Stimulated activated CD8-positive, alpha-beta memory T cell treated with anti-CD3 and anti-CD28 coated beads, Interleukin-7, amount 100 ng/mL, for 1 hour (primary cell): ENCODE measurements at regions not wholly inside any gene's neighbourhood (a gene's known extent, or its start where the extent isn't known, plus 50 kb on each side); places are given as distances from the start of the nearest gene placed in this dataset.

Experiments
- DNase-seq, 2 donors: peaks; one replicate each; pipeline ENCODE4 v3.0.0-alpha.2; 2020; ENCODE audit warnings: low read depth in 2 of 2

DNA sequence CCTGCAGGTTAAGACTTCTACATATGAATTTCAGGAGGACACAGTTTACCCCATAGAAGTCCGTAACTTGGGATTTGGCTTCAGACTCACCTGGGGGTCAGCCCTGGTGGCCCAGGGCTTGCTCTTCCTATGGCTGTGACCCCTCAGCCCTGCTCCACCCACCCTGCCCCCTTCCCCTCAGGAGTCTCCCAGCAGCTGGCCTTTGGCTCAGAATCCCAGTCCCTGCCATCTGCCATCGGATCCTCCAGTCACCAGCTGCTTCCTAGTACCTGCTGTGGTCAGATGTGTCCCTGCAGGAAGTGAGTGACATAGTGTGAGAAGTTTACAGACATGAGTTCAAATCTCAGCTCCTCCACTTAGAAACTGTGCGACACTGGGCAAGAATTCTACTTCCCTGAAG, 332.6 kb downstream of the NPHP4 start:
- no peak for DNase-seq

DNA sequence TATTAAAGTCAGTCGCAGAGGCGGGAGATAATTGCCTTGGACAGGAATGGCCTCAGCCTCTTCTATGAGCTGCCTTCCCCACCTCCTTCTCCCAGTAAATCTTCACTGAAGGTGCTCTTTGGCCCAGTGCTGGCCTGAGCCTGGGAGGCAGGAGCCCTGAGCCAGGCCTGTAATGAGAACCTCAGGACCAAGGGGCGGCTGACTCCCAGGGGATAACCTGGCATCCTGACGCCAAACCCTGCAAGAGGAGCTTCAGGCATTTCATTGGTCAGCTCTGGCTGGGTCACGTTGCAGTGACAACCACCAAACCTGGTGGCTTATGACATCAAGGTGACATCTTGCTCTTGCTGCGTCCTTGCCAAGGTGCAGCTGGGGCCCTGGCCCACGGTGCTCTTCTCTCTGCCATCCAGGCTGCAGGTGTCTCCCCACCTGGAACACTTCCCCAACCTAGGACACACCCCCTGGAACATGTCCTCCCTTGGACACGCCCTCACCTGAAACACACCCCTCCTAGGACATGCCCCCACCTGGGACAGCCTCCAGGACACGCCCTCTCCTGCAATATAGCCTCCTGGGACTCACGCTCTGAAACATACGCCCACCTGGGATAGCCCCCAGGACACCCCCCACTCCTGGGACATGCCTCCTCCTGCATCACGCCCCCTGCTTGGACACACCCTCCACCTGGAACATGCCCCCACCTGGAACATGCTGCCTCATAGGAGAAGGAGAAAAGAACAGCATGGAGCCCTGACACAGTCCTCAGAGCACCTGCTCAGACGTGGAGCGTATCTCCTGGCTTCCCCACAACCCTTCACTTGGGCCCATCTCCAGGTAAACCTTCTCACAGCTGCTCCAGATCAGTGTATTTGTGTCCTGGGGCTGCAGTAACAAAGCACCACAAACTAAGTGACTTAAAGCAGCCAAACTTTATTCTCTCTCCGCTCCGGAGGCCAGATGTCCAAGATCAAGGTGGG, 333.6 kb downstream of the NPHP4 start:
- no peak for DNase-seq

DNA sequence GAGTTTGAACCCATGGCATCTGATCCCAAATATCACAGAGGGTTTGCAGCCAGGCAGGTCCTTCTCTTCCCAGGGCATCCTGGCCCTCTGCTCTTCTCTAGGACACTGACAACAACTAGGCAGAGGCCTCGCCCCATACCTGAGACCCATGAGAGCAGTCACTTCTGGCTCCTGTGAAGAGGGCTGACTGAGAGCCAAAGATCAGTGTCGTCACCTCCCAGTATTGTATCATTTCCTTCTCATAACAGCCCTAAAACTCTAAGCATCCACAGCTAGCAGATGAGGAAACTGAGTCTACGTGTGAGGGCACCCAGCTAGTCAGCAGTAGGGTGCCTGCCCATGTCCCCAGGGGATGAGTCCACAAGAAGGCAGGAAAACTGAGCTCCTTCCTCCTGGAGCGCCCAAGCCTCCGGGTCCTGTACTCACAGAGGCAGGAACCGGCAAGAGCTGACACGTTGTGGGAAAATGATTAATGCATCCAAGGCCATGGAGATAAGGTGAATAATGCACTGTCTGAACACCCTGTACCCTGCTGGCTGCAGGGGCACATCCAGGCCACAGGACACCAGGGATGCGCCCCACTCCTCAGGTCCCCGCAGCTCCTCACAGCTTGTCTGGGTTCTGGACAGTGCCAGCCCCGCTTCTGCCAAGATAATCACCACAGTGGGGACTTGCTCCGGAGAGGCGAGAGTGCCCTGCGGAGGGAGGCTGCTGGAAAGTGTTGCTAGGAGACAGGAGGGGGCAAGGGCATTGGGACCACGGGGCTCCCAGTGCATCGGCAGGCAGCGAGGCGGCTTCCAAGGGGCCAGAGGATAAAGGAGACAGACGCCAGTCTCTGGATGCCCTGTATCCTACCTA, 340.0 kb downstream of the NPHP4 start:
- no peak for DNase-seq

DNA sequence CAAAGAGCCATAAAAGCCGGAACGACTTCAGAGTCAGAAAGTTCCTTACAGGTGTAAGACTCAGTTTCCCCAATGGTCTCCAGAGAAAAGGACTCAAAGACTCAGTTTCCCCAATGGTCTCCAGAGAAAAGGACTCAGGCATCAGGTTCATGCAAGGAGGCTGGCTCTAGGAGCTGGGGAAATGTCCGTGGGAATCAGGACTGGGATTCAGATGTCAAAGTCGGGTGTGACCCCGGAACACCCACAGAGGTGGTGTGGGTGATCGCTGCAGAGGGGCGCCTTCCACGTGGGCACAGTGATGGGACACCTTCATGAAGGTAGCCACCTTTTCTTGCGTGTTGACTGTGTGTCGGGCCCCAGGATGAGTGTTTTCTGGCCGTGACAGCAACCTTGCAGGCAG, 340.8 kb downstream of the NPHP4 start:
- DNase-seq = no peak

DNA sequence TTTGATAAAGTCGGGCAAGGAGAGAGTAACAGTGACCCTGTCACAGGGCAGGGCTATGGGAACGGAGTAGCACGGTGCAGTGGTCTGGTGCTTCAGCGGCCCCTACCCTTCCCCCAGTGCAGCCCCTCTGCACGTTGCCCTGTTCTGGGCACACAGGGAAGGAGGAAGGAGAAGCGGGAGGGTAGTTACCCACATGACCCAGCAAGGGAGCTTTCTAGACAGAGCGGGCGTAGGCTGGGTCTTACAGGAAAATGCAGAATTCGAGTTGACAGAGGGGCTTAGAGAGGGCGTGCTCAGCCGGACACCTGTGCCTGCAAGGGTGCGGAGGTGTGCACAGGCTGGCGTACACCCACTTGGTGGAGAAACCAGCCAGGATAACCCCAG, 341.2 kb downstream of the NPHP4 start:
- no peak for DNase-seq

DNA sequence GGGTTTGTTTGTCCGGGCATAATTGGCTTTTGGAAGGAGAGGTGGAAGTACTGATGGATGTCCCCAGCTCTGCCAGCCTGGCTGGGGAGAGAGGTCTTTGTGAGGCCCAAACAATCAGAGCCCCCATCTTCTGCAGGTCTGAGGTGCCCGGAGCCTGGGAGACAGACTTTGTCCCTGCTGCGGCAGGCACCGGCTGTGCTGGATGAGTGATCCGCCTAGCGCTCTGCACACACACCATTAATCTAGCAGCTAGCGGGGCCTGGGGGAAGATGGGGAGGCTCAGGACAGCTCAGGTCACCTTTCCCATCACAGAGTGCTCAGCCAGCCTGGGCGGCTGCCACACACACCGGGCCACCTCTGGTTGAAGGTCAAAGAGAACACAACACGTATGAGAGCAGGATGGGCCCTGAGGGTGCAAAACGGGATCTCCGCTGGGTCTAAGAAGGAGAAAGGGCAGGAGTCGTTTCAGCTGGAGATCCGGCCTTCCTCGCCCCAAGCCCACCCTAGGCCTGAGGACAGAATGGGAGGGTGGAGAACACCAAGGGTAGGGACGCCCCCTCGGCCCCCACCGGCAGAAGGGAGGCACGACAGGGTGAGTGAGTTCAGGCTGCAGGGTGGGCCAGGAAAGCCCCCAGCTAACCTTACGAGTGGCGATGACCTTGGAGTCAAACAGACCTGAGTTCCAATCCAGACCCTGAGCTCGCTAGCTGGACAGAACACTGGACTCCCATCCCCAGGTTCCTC, 341.8 kb downstream of the NPHP4 start:
- no peak for DNase-seq

DNA sequence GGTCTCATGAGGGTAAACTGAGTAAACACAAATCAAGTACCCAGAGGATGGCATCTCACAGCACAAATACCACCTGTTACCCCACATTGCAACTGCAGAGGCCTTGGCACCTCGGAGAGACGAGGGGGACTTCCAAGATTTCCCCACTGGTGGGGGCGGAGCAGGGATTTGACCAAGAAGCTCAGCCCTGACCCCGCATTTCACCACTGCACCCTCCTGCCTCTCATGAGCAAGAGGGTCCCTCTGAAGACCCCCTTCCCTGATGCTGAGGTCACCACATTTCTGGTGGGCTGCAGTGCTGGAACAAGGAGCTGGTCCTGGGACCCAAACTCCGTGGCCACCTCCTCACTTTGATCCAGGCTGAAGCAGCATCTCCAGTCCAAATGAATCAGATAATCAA, 342.4 kb downstream of the NPHP4 start:
- no peak for DNase-seq

DNA sequence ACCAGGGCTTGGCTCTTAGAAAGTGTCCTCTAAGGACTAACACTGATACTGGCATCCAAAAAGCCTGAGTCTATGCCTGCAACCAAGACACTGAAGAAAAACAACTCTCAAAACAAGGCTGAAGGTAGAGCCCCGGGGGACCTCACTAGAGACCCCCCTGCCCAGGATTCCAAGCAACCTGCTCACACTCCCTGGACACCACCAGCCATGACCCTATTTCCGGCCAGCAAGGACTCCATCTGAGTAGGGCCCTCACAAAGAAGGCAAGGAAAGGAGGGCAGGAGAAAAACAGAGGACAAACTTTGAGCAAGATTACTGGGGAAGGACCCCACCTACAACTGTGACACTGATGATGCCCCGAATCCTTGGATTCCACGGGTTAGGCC, 343.1 kb downstream of the NPHP4 start:
- DNase-seq = no peak

DNA sequence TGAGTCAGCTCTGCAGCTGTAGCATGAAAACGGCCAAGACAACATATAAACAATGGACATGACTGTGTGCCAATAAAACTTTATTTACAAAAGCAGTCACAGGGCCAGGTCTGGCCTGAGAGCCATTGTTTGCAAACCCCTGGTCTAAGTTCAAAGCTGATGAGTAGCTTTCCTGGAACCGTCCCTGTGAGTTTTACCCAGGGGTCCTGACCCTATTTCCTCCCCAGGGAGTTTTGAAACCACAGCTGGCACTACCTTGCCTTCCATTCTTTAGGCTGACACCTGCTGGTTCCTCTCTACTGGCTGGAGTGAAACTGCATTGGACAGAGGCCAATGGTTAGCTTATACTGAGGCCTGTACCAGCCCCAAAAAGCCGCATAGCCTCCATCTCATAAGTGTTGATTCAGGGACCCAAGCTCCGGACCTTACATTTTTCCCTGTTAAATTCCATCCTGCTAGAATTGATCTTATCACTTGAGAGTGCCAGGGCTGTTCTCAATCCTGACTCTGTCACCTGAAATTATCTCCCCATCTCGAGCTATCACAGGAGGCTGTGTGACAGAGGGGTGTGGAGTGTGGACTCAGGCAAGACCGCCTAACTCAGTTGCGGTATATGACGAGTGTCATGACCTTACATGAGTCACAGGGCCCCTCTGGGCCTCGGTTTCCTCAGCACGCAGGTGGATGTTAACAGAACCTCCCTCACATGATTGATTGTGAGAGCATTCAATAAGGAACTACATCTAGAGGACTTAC, 343.6 kb downstream of the NPHP4 start:
- DNase-seq = no peak

DNA sequence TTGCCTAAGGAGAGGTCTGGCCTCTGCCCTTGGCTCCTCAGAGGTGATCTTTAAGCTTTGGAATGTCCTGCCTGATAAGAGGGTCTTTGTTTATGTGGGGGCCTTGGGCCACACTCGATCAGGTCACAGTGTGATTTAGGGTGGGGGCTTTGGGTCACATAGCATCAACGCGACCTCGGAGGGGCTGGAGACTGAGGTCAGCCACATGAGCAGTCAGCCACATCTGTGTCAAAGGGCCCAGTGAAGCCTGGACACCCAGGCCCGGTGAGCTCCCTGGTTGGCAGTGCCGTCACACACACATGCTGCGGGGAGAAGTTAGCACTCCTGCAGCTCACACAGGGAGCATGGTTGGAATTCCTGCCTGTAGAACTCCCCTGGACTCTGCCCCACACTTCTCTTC, 345.0 kb downstream of the NPHP4 start:
- no peak for DNase-seq

DNA sequence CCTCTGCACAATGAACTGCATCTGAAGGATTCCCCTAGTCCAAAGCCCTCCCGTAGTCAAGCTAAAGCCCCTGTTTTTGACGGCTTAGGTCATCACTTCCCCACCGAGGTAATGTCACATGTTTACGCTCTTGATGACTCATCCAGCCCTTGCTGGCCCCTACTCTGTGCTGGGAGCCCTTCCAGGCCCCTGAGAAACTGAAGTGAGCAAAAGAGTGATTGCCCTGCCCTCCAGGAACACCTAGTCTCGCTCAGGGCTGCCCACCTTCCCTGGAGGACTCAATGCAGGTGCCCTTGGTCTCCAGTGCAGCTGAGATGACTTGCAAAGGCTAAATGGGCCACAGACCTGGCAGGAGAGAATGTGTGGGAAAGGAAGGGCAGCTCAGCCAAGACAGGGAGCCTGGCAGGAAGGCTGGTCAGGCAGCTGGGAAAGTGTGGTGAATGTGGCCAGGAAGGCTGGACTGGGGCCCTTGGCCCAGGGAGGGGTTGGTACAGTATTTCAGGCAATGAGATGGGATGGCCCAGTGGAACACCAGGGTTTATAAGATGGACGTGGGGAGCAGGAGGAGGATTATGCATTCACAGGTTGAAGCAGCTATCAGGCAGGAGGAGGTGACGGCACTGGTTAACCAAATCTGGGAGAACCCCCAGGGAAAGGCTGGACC, 345.6 kb downstream of the NPHP4 start:
- no peak for DNase-seq

DNA sequence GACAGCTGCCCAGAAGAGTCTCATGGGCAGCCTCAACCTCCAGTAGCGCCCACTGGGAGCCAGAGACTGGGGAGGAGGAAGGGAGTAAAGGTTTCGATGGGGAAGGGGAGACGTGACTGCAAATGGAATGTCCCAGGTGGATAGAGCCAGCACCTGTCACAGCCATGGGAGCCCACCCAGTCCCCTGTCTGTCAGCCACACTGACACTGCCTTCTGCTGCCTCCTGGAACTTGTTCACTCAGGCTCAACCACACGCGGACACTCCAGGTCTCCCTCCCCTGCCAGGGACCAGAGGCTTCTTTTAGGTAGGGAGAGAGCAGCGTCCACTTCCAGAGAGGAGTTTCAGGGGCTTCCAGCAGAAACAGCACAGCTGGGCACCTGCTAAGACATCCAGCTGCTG, 346.3 kb downstream of the NPHP4 start:
- DNase-seq = no peak

DNA sequence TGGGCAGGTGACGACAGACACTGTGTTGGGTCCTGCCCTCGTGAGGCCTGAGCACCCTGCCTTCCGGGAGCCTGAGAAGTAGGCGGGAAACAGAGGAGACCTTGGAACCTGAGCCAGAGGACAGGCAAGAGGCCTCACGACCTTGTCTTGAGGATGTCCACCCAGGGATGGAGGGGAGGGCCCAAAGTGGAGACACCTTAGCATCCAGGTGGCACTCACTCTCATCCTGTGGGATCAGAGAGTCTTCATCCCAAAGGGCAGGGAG, 347.2 kb downstream of the NPHP4 start:
- no peak for DNase-seq

DNA sequence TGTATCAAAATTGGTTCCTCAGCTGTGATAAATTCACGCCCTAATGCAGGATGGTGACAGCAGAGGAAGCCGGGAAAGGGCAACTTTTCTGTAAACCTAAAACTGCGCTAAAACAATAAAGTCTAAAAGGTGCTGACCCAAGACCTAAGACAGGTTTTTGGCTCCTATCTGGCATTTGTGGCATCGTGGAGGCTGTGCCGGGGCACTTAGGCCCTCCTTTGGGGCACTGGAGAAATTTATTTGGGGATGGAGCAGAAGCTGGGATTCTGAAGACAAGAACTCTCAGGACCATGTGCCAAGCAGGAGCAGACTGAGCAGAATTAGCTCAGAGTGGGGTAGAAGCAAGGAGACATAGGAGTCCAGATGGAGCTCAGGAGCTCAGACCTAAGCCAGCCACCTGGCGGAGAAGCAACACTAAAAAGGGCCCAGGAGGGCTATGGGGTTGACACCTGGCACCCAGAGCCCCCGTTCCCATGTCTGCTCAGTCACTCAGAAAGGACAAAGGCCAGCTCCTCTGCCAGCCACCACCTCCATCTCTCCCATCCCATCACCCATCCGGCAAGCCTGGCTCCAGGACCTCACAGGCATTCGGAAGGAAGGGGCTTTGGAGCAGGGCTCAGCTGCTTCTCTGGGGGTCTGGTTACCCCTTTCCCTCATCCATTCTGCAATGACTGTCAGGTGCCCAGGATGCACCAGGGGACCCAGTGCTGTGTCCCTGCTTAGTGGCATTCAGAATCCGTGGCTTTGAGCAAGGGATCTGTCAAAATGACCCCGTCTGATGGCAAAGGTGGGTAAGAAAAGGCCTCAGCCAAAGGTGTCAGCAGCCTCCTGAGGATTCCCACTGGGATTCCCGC, 347.7 kb downstream of the NPHP4 start:
- DNase-seq = no peak

DNA sequence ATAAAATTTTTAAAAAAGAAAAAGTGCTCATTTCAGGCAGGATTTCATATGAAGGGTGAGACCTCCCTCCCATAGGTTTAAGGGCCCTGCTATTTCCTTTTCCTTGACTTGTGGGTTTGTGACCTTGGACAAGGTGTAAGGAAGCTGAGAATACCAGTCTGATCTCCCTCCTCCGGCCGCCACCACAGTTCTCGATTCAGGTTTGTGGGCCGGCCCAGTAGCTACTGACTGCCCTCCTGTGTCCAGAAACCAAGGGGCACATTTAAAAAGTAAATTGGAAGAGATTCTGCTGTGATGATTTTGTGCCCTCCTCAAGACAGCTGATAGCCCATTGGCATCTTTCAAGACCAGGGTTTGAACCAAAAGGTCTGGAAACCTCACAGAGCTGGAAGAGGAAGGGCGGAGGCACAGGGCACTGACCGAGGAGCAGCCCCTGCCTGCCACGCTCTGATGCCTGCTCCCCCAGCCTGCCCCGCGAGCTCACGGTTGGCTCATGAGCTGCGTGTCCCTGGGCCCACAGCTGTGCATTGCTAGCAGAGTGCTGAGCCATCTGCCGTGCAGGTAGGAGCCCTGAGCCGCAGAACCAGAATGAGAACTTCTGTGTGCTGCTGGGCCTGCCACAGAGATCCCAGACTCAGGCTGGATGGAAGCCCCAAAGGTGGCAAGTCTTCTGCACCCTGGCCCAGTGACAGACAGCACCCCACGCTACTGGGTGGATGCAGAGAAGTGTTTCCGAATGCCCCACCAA, 348.7 kb downstream of the NPHP4 start:
- no peak for DNase-seq

DNA sequence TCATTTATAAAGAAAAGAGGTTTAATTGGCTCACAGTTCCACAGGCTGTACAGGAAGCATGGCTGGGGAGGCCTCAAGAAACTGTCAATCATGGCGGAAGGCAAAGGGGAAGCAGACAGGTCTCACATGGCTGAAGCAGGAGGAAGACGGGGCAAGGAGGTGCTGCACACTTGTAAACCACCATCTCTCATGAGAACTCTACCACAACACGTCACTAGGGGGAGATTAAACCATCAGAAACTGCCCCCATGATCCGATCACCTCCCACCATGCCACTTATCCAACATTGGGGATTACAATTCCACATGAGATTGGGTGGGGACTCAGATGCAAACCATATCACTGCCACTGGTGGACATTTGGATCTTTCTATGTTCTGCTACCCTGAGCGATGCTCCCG, 351.4 kb downstream of the NPHP4 start:
- no peak for DNase-seq

DNA sequence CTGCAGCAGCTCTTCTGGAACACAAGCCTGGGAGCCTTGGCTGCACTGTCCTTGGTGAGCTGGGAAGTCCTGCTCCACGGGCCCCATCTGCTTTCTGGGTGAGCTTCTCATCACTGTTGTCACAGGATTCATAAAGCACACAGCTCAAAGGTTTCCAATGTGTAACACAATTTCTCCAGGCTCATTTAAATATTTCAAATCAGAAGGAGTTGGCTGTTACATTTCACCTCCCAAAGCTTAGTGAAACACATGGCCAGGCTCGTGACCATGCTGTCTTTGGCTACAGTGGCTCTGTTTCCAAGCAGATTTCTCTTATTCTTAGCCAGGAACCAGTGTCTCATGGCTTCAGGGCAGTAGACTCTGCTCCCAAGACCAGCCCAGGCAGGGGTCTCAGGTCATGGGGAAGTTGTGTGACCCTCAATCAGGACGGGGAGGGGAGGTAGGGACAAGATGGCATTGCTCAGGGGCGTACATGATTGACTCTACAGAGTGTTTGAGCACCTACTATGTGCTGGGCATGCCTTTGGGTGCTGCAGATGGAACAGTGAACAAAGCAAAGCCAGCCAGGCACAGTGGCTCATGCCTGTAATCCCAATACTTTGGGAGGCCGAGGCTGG, 353.0 kb downstream of the NPHP4 start:
- DNase-seq = no peak

DNA sequence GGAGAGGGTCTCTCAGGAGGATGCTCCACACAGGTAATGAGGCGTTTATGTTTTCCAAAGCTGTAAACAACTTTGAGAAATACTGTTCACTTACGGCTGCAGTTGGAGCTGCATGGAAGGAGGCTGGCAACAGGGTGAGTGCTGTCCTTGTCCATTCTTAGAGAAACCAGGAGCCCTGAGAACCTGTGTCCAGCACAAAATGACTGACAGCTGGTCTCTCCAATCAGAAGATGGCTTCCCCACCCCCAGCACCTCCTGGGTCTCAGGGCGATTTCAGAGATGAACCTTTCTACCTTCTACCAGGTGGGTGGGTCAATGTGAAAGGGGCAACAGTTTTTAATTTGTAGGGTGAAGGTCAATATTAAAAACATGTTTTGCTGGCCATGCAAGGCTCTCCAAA, 353.6 kb downstream of the NPHP4 start:
- no peak for DNase-seq

DNA sequence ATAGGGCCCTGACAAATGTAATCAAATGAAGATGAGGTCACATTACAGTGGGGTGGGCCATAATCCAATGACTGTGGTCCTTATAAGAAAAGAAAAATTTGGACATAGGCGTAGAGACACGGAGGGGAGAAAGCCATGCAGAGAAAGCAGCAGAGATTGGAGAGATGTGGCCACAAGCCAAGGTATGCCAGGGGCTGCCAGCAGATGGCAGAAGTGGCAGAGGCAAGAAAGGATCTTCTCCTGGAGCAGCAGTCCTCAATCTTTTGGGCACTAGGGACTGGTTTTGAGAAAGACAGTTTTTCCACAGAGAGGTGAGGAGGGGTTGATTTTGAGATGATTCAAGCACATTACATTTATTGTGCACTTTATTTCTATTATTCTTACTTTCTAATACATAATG, 355.1 kb downstream of the NPHP4 start:
- DNase-seq = peak in 1 of 2 donors; percentile 12
